Neural cell (in vitro differentiated cells): ENCODE measurements at regions not wholly inside any gene's neighbourhood (a gene's known extent, or its start where the extent isn't known, plus 50 kb on each side); places are given as distances from the start of the nearest gene placed in this dataset.

Experiments
- H2AFZ ChIP-seq: fragments of 200-600, 300-800 bp; sonication (generic), shearing (Covaris generic); 2 replicates; pipeline ENCODE4 v1.6.0; 2014; ENCODE audit warnings: low read depth, mild to moderate bottlenecking, antibody characterized with exemption, low read length, moderate library complexity
- H3F3A ChIP-seq: fragments of 200-600 bp; shearing (Covaris generic); 2 replicates; pipeline ENCODE4 v1.6.1; 2016; ENCODE audit warnings: mild to moderate bottlenecking, moderate library complexity, mixed read lengths, antibody characterized with exemption, low read length; ENCODE audit not compliant: insufficient read depth, poor library complexity, severe bottlenecking
- H3K27ac ChIP-seq: fragments of 200-600, 300-800 bp; sonication (generic), shearing (Covaris generic); 2 replicates; pipeline ENCODE4 v1.5.1; 2014; ENCODE audit warnings: mild to moderate bottlenecking, low read length, moderate library complexity
- H3K27me3 ChIP-seq: fragments of 300-800, 200-600 bp; sonication (generic), shearing (Covaris generic); 2 replicates; pipeline ENCODE4 v1.6.0; 2014; ENCODE audit warnings: mild to moderate bottlenecking, low read depth, low read length, moderate library complexity; ENCODE audit not compliant: insufficient read depth
- H3K36me3 ChIP-seq: fragments of 300-800, 200-600 bp; sonication (generic), shearing (Covaris generic); 2 replicates; pipeline ENCODE4 v1.5.1; 2014; ENCODE audit warnings: mild to moderate bottlenecking, antibody characterized with exemption, low read length, moderate library complexity; ENCODE audit not compliant: insufficient read depth
- H3K4me2 ChIP-seq: fragments of 300-800, 200-600 bp; sonication (generic), shearing (Covaris generic); 2 replicates; pipeline ENCODE4 v1.6.0; 2014; ENCODE audit warnings: mild to moderate bottlenecking, low read length
- H3K4me3 ChIP-seq: fragments of 300-800, 200-600 bp; sonication (generic), shearing (Covaris generic); 2 replicates; pipeline ENCODE4 v1.5.1; 2014; ENCODE audit warnings: mild to moderate bottlenecking, low read length, moderate library complexity
- H3K79me2 ChIP-seq: fragments of 200-600 bp; shearing (Covaris generic); replicated peaks from 2 replicates; pipeline ENCODE4 v1.6.0; 2014; ENCODE audit warnings: mild to moderate bottlenecking, low read length, moderate library complexity; ENCODE audit not compliant: insufficient read depth
- H3K9ac ChIP-seq: fragments of 300-800, 200-600 bp; sonication (generic), shearing (Covaris generic); 2 replicates; pipeline ENCODE4 v1.6.1; 2016; ENCODE audit warnings: mild to moderate bottlenecking, low read length, mixed read lengths
- H3K9me2 ChIP-seq: fragments of 200-600 bp; shearing (Covaris generic); 2 replicates; pipeline ENCODE4 v1.6.1; 2016; ENCODE audit warnings: mild to moderate bottlenecking, low read length, mixed read lengths; ENCODE audit not compliant: insufficient read depth
- H3K9me3 ChIP-seq: fragments of 200-600, 300-800 bp; sonication (generic), shearing (Covaris generic); 2 replicates; pipeline ENCODE4 v1.6.1; 2016; ENCODE audit warnings: mild to moderate bottlenecking, mixed run types, low read length, moderate library complexity, mixed read lengths
- H4K20me1 ChIP-seq: fragments of 200-600 bp; shearing (Covaris generic); 2 replicates; pipeline ENCODE4 v1.6.1; 2016; ENCODE audit warnings: mild to moderate bottlenecking, mixed run types; ENCODE audit not compliant: insufficient read depth
- CTCF ChIP-seq: fragments of 450-650 bp; IDR thresholded peaks from 2 replicates; pipeline ENCODE4 v1.5.1; 2014; ENCODE audit warnings: antibody characterized with exemption, mild to moderate bottlenecking, moderate library complexity; ENCODE audit not compliant: poor library complexity, severe bottlenecking
- EP300 ChIP-seq: fragments of 450-650 bp; conservative IDR thresholded peaks from 2 replicates; pipeline ENCODE4 v1.6.1; 2014; ENCODE audit warnings: antibody characterized with exemption, mild to moderate bottlenecking, moderate library complexity; ENCODE audit not compliant: poor library complexity, severe bottlenecking
- EZH2 ChIP-seq: fragments of 200-600, 300-800 bp; shearing (Covaris generic), sonication (generic); IDR thresholded peaks from 2 replicates; pipeline ENCODE4 v1.6.1; 2014; ENCODE audit warnings: antibody characterized with exemption, low read length, borderline replicate concordance, mild to moderate bottlenecking; ENCODE audit not compliant: insufficient read depth, poor library complexity, severe bottlenecking
- MXI1 ChIP-seq: fragments of 450-650 bp; conservative IDR thresholded peaks from 2 replicates; pipeline ENCODE4 v1.6.1; 2014; ENCODE audit warnings: antibody characterized with exemption, mild to moderate bottlenecking; ENCODE audit not compliant: poor library complexity, severe bottlenecking
- POLR2AphosphoS5 ChIP-seq: IDR thresholded peaks from 2 replicates; pipeline ENCODE4 v1.6.1; 2012
- RAD21 ChIP-seq: fragments of 450-650 bp; conservative IDR thresholded peaks from 2 replicates; pipeline ENCODE4 v1.6.1; 2014; ENCODE audit warnings: antibody characterized with exemption, mild to moderate bottlenecking, moderate library complexity
- REST ChIP-seq: IDR thresholded peaks from 2 replicates; pipeline ENCODE4 v1.6.1; 2012; ENCODE audit warnings: borderline replicate concordance
- SMC3 ChIP-seq: fragments of 450-650 bp; conservative IDR thresholded peaks from 2 replicates; pipeline ENCODE4 v1.6.1; 2014; ENCODE audit warnings: antibody characterized with exemption, mild to moderate bottlenecking, moderate library complexity; ENCODE audit not compliant: poor library complexity
- TAF1 ChIP-seq: IDR thresholded peaks from 2 replicates; pipeline ENCODE4 v1.6.1; 2012; ENCODE audit warnings: low read depth

DNA sequence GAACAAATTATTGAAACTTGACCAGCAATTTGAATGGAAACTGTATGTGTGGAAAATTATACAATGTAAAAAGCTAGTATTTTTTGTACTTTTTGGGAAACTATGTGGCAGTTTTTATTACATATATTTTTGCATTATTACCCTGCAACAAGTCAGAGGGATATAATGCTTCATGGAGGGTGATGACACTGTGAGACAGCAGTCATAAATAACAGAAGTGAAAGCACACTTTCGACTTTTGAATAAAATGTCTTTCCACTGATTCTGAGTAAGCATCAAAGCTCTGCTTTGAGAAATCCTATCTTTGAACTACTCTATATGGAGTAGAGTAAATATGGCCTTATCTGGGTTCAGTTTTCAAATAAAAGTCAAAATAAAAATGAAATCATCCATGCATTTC, 122.6 kb upstream of the PABPC4L start:
- Histone ChIP-seq H3K27ac (no peak overlapping the region), H3K9me2 (no peaks in the 10 kb centered on the region), H3K4me2 (no peak overlapping the region), H2AFZ (no peak overlapping the region), H3K9me3 (no peaks in the 10 kb centered on the region), H3F3A (no peaks in the 10 kb centered on the region), H3K79me2 (no peaks in the 10 kb centered on the region), H3K36me3 (no peaks in the 10 kb centered on the region), H4K20me1 (no peaks in the 10 kb centered on the region), H3K27me3 (no peaks in the 10 kb centered on the region), H3K9ac (no peak overlapping the region), H3K4me3 (no peak overlapping the region)
- no peak for TF ChIP-seq TAF1
- no peak for TF ChIP-seq REST
- no peak for TF ChIP-seq MXI1
- TF ChIP-seq SMC3, result no peak
- TF ChIP-seq EP300, result no peak
- TF ChIP-seq RAD21, result no peak
- TF ChIP-seq CTCF, result no peak
- no peak for TF ChIP-seq POLR2AphosphoS5
- no peak for TF ChIP-seq EZH2

DNA sequence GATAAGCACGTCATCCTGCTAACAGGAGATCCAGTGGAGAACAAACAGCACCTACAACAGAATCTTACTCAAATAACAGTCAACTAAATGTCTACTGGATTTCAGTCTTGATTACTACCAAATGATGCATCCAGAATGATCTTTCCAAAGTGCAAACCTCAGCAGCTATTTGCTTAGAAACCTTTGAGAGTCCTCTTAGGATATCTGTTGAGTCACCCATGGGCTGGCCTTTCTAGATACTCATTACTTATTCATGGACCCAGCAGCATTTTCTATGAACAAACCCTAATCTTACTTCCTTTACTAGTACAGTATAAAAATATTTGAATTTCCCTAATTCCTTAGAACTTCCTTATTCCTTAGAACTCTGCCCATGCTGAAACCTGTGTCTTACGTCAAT, 118.5 kb upstream of the PABPC4L start:
- TF ChIP-seq TAF1 (no peak), SMC3 (no peak), RAD21 (no peak), EZH2 (no peak), MXI1 (no peak), CTCF (no peak), EP300 (no peak), REST (no peak), POLR2AphosphoS5 (no peak)
- Histone ChIP-seq H3K79me2 (no peaks in the 10 kb centered on the region), H3K4me3 (no peak overlapping the region), H3K9me3 (no peaks in the 10 kb centered on the region), H3K4me2 (no peak overlapping the region), H2AFZ (no peak overlapping the region), H3K27me3 (no peaks in the 10 kb centered on the region), H3K27ac (no peak overlapping the region), H3F3A (no peaks in the 10 kb centered on the region), H3K9ac (no peak overlapping the region), H3K9me2 (no peaks in the 10 kb centered on the region), H4K20me1 (no peaks in the 10 kb centered on the region), H3K36me3 (no peaks in the 10 kb centered on the region)
